ENCODE measurements at regions not wholly inside any gene's neighbourhood (a gene's known extent, or its start where the extent isn't known, plus 50 kb on each side); places are given as distances from the start of the nearest gene placed in this dataset.

DNA sequence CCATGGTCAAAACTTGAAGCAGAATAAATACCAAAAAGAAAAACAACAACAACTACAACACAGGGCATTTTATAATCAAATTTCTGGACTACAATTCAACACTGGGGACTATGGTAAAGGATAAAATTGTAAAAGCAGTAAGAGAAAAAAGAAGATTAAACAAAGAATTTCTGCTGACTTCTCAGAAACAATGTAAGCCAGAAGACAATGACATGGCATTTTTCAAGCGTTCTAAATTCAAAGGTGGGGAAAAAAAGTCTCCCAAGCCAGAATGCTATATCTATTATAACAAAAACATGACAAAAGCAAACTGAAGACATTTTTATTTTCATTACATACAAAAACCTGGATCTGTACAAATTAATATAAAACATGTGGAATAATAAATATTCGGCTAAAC is 433.1 kb downstream of the NPHP4 start:
- Histone ChIP-seq H3K27ac (ENCODE audit: low read depth, low read length) (no peak overlapping the region), H3K4me3 (ENCODE audit: low read depth, low read length) (no peak overlapping the region), H3K9ac (ENCODE audit: low read length) (no peak overlapping the region), H3K4me1 (ENCODE audit: control insufficient read depth, insufficient read depth, low read length) (no peaks in the 10 kb centered on the region), H3K36me3 (ENCODE audit: control insufficient read depth, insufficient read depth, low read length) (no peaks in the 10 kb centered on the region), H3K27me3 (ENCODE audit: control insufficient read depth, insufficient read depth, low read length) (peaks cover 3% of the 10 kb centered on the region; the same call in 1 of the 2 replicates), H3K9me3 (ENCODE audit: control insufficient read depth, insufficient read depth, low read depth, low read length) (peaks cover 8% of the 10 kb centered on the region; the same call in 1 of the 2 replicates)

DNA sequence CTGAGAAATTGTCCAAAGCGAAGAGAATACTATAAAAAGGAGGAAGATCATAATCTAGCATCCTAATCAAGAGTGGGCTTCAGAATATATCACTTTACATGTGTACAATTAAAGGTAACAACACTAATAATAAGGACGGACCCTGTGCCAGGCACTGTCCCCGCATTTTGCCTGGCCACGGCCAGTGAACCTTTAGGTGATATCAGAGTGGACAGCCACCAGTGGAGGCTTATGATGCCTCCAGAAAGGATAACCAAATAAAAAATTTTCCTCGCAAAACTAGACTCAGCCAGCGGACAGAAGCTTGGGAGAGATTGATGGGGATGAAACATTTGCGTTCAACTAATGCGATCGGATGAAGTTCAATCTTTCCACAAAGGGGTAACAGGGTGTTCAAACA is 436.4 kb downstream of the NPHP4 start:
- H3K27ac ChIP-seq (ENCODE audit: low read depth, low read length): no peak overlapping the region
- H3K36me3 ChIP-seq (ENCODE audit: control insufficient read depth, insufficient read depth, low read length): no peaks in the 10 kb centered on the region
- peaks cover 8% of the 10 kb centered on the region; the same call in 1 of the 2 replicates for H3K9me3 ChIP-seq (ENCODE audit: control insufficient read depth, insufficient read depth, low read depth, low read length)
- H3K9ac ChIP-seq (ENCODE audit: low read length): no peak overlapping the region
- no peak overlapping the region for H3K4me3 ChIP-seq (ENCODE audit: low read depth, low read length)
- H3K27me3 ChIP-seq (ENCODE audit: control insufficient read depth, insufficient read depth, low read length): no peaks in the 10 kb centered on the region; the same call in 1 of the 2 replicates
- no peaks in the 10 kb centered on the region for H3K4me1 ChIP-seq (ENCODE audit: control insufficient read depth, insufficient read depth, low read length)

DNA sequence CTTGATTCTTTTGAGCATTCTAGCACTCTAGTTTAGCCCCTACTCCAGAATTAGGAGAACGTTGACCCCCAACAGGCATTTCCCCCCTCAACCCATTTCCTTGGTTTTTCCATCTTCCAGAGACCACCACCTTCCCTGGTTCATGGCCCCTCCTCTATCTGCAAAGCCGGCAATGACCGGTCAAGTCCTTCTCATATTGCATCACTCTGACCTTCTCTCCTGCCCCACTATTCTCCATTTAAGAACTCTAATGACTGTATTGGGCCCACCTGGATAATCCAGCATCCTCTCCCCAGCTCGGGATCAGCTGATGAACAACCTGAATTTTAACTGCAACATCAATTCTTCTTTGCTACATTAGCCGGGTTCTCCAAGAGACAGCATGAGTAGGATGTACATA is 437.4 kb downstream of the NPHP4 start:
- no peak overlapping the region for H3K27ac ChIP-seq (ENCODE audit: low read depth, low read length)
- H3K27me3 ChIP-seq (ENCODE audit: control insufficient read depth, insufficient read depth, low read length): no peaks in the 10 kb centered on the region; the same call in 1 of the 2 replicates
- peaks cover 8% of the 10 kb centered on the region; the same call in 1 of the 2 replicates for H3K9me3 ChIP-seq (ENCODE audit: control insufficient read depth, insufficient read depth, low read depth, low read length)
- H3K9ac ChIP-seq (ENCODE audit: low read length): no peak overlapping the region
- H3K36me3 ChIP-seq (ENCODE audit: control insufficient read depth, insufficient read depth, low read length): no peaks in the 10 kb centered on the region
- no peaks in the 10 kb centered on the region for H3K4me1 ChIP-seq (ENCODE audit: control insufficient read depth, insufficient read depth, low read length)
- H3K4me3 ChIP-seq (ENCODE audit: low read depth, low read length): no peak overlapping the region

DNA sequence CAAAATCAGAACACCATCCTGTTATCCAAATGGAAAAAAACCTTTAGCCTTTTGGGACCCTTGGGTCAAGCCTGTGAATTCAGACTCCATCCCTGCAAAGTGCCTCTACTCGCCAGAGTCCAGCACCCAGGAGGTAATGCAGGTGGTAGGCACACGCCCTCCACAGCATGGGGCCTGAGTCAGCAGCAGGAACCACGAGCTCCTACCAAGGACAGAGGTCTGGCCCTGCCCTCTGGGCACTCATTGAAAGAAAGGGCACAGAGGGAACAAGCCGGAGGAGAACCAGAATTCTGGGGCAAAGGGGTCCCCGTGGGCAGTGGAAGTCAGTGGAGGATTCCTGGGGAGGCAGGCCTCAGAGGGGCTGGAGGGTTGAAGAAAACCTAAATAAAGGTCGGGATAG is 438.1 kb downstream of the NPHP4 start:
- Histone ChIP-seq H3K4me1 (ENCODE audit: control insufficient read depth, insufficient read depth, low read length) (no peaks in the 10 kb centered on the region), H3K27ac (ENCODE audit: low read depth, low read length) (no peak overlapping the region), H3K9ac (ENCODE audit: low read length) (no peak overlapping the region), H3K27me3 (ENCODE audit: control insufficient read depth, insufficient read depth, low read length) (no peaks in the 10 kb centered on the region; the same call in 1 of the 2 replicates), H3K9me3 (ENCODE audit: control insufficient read depth, insufficient read depth, low read depth, low read length) (peaks cover 6% of the 10 kb centered on the region; the same call in 1 of the 2 replicates), H3K4me3 (ENCODE audit: low read depth, low read length) (no peak overlapping the region), H3K36me3 (ENCODE audit: control insufficient read depth, insufficient read depth, low read length) (no peaks in the 10 kb centered on the region)

DNA sequence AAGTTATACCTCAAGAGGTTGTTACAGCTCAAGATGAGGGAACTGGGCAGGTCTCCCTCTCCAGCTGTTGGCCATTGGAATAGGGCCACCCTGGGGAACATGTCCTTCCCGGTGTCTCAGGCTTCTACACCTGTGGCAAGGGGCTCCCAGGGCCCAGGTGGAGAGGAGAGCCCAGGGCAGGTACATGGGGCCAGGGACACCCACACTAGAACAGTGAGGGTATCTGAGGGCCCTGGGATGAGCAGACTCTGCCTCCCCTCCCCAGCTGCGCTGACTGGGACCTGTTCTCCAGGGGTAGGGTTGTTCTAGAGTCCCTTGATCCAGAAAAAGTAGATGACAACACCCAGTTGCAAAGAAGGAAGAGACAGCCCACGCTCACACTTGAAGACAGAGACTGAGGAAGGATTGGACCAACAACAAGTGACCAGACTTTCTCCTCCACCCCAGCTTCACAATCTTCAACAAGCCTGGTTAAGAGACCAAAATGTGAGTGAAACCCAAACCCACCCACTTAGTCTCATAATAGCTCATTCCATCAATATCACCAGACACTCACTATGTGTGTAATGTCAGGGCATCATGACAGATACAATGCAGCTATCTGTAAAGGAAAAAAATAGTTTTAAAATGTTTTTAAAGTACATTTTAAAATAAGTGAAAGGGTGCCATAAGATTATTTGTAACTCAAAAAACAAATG is 439.3 kb downstream of the NPHP4 start:
- no peaks in the 10 kb centered on the region for H3K36me3 ChIP-seq (ENCODE audit: control insufficient read depth, insufficient read depth, low read length)
- H3K4me1 ChIP-seq (ENCODE audit: control insufficient read depth, insufficient read depth, low read length): no peaks in the 10 kb centered on the region
- no peak overlapping the region for H3K27ac ChIP-seq (ENCODE audit: low read depth, low read length)
- peaks cover 3% of the 10 kb centered on the region; the same call in 1 of the 2 replicates for H3K9me3 ChIP-seq (ENCODE audit: control insufficient read depth, insufficient read depth, low read depth, low read length)
- H3K4me3 ChIP-seq (ENCODE audit: low read depth, low read length): no peak overlapping the region
- no peak overlapping the region for H3K9ac ChIP-seq (ENCODE audit: low read length)
- H3K27me3 ChIP-seq (ENCODE audit: control insufficient read depth, insufficient read depth, low read length): peaks cover 4% of the 10 kb centered on the region; the same call in 1 of the 2 replicates

DNA sequence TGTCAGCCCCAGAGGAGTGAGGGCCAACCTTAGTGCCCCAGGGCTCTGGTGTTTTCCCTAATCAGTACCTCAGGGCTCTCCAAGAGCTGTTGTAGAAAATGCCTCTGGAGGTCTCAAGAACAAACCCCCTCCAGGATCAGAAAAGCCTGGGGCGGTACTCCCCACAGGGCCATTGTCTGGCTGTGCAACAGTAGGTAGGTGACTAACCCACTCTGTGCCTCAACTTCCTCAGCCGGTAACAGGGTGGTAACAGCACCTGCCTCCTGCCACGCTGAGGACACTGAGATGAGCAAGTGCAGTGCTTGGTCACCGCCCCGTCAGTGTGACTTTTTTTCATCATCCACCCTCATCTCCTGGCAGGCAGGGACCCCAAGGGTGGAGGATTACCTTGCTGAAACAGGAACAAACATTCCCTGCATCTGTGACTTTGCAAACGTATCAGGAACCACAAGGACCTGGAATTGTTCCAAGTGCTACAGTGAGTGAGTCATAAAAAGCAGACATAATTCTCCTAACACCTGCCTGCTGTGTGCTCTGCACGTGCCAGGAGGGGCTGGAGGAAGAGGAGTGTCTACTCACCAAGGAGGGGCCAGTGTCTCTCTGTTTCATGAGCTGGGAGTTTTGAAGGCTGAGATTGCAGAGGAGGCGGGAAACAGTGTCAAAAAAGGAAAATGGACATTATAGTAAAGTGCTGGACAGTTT is 440.8 kb downstream of the NPHP4 start:
- no peak overlapping the region for H3K4me3 ChIP-seq (ENCODE audit: low read depth, low read length)
- H3K4me1 ChIP-seq (ENCODE audit: control insufficient read depth, insufficient read depth, low read length): no peaks in the 10 kb centered on the region
- no peaks in the 10 kb centered on the region for H3K36me3 ChIP-seq (ENCODE audit: control insufficient read depth, insufficient read depth, low read length)
- H3K9ac ChIP-seq (ENCODE audit: low read length): no peak overlapping the region
- H3K27ac ChIP-seq (ENCODE audit: low read depth, low read length): no peak overlapping the region
- no peaks in the 10 kb centered on the region for H3K9me3 ChIP-seq (ENCODE audit: control insufficient read depth, insufficient read depth, low read depth, low read length)
- peaks cover 8% of the 10 kb centered on the region; the same call in 1 of the 2 replicates for H3K27me3 ChIP-seq (ENCODE audit: control insufficient read depth, insufficient read depth, low read length)

DNA sequence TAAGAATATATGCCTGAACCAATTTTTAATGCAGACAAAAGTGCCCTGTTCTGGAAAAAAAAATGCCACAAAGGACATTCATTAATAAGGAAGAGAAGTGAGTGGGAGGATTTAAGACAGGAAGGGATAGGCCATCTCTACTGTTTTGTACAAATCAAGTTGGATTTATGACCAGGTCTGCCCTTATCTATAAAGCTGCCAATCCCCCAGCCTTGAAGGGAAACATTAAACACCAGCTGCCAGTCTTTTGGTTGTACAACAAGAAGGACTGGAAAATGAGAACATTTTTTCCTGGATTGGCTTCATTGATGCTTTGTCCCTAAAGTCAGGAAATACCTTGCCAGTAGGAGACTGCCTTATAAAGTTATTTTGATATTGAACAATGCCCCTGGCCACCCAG is 444.0 kb downstream of the NPHP4 start:
- no peak overlapping the region for H3K4me3 ChIP-seq (ENCODE audit: low read depth, low read length)
- H3K9ac ChIP-seq (ENCODE audit: low read length): no peak overlapping the region
- H3K36me3 ChIP-seq (ENCODE audit: control insufficient read depth, insufficient read depth, low read length): no peaks in the 10 kb centered on the region
- no peaks in the 10 kb centered on the region for H3K9me3 ChIP-seq (ENCODE audit: control insufficient read depth, insufficient read depth, low read depth, low read length)
- H3K27ac ChIP-seq (ENCODE audit: low read depth, low read length): no peak overlapping the region
- peaks cover 11% of the 10 kb centered on the region; the same call in 1 of the 2 replicates for H3K27me3 ChIP-seq (ENCODE audit: control insufficient read depth, insufficient read depth, low read length)
- no peaks in the 10 kb centered on the region for H3K4me1 ChIP-seq (ENCODE audit: control insufficient read depth, insufficient read depth, low read length)

DNA sequence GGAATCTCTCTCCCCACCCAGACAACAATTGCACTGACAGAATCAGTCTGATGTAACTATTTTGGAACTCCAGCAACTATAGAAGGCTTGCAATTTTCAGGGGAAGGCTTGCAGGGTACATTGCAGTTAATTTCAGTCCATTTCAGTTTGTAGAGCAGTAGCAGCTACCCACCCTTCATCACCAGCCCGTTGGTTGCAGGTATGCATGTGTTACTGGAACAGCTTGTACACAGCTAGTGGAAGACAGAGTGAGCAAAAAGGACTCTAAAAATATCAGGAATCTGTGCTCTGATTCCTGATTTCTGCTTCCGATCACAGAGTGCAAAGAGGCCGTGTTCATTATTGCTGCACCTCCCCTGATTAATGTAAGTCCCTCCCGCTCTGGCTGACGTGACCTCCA is 449.0 kb downstream of the NPHP4 start:
- no peak overlapping the region for H3K9ac ChIP-seq (ENCODE audit: low read length)
- H3K4me3 ChIP-seq (ENCODE audit: low read depth, low read length): no peak overlapping the region
- H3K36me3 ChIP-seq (ENCODE audit: control insufficient read depth, insufficient read depth, low read length): no peaks in the 10 kb centered on the region
- H3K27me3 ChIP-seq (ENCODE audit: control insufficient read depth, insufficient read depth, low read length): peaks cover 11% of the 10 kb centered on the region; the same call in 1 of the 2 replicates
- no peaks in the 10 kb centered on the region for H3K9me3 ChIP-seq (ENCODE audit: control insufficient read depth, insufficient read depth, low read depth, low read length)
- no peak overlapping the region for H3K27ac ChIP-seq (ENCODE audit: low read depth, low read length)
- no peaks in the 10 kb centered on the region for H3K4me1 ChIP-seq (ENCODE audit: control insufficient read depth, insufficient read depth, low read length)

DNA sequence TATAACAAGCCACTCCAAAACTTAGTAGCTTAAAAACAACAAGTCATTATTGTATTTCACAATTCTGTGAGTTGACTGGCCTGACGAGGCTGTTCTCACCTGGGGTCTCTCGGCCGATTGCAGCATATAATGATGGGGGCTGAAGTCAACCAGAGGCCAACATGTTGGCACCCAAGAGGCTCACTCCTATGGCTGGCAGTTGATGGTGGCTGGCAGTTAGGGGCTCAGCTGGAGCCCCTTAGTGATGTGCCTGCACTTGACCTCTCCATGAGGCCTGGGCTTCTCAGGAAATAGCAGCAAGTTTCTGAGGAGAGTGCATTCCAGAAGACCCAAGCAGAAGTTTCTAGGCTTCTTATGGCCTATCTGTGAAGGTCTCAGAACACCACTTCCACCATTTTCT is 459.4 kb downstream of the NPHP4 start:
- no peaks in the 10 kb centered on the region for H3K4me1 ChIP-seq (ENCODE audit: control insufficient read depth, insufficient read depth, low read length)
- no peaks in the 10 kb centered on the region for H3K36me3 ChIP-seq (ENCODE audit: control insufficient read depth, insufficient read depth, low read length)
- no peak overlapping the region for H3K4me3 ChIP-seq (ENCODE audit: low read depth, low read length)
- H3K27me3 ChIP-seq (ENCODE audit: control insufficient read depth, insufficient read depth, low read length): peaks cover 57% of the 10 kb centered on the region
- H3K9me3 ChIP-seq (ENCODE audit: control insufficient read depth, insufficient read depth, low read depth, low read length): 0 out of 2 replicates have a peak, but pooled peaks cover 4% of the 10 kb centered on the region
- H3K27ac ChIP-seq (ENCODE audit: low read depth, low read length): no peak overlapping the region
- no peak overlapping the region for H3K9ac ChIP-seq (ENCODE audit: low read length)

DNA sequence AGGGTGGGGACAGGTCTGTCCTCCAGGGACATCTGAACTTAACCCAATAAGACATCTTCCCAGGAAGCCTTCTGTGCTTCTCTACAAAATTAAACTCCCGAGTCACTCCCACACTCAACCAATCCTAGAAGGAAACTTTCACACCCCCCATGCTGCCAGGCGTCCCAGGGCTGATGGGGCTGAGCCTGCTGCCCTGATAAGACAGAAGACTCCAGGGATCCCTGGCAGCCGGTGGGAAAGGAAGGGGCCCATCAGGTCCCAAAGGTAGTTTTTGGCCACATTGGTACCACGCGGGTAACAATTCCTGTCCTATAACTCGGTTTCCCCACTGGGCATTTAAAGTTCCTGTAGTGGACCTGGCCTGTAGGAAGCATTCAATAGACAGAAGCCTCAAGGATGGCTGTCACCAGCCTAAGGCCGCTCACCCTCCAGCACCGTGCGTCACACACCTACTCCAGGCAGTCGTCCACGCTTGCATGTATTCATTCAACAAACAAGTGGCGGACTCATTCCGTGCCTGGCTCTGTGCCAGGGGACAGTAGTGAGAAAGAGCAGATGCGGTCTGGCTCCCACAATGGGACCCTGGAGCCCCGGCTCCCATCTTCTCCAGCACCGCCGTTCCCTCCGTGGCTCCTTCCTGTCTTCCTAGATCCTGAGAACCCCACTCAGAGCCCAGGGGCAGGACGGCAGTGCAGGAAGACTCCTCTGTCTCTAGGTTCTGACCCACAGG is 465.2 kb downstream of the NPHP4 start:
- 0 out of 2 replicates have a peak, but pooled peaks cover 4% of the 10 kb centered on the region for H3K9me3 ChIP-seq (ENCODE audit: control insufficient read depth, insufficient read depth, low read depth, low read length)
- peaks cover 5% of the 10 kb centered on the region; the same call in 1 of the 2 replicates for H3K4me1 ChIP-seq (ENCODE audit: control insufficient read depth, insufficient read depth, low read length)
- no peak overlapping the region for H3K9ac ChIP-seq (ENCODE audit: low read length)
- H3K4me3 ChIP-seq (ENCODE audit: low read depth, low read length): no peak overlapping the region
- H3K27ac ChIP-seq (ENCODE audit: low read depth, low read length): no peak overlapping the region
- H3K36me3 ChIP-seq (ENCODE audit: control insufficient read depth, insufficient read depth, low read length): no peaks in the 10 kb centered on the region
- peaks cover 62% of the 10 kb centered on the region for H3K27me3 ChIP-seq (ENCODE audit: control insufficient read depth, insufficient read depth, low read length)

All from HUES6 (cell line).